ENCODE measurements at regions not wholly inside any gene's neighbourhood (a gene's known extent, or its start where the extent isn't known, plus 50 kb on each side); places are given as distances from the start of the nearest gene placed in this dataset.

GRCh38 chr11:119784421-119784820, 55.4 kb upstream of the NECTIN1 start:
- H3K4me3 ChIP-seq (replicated peaks in 1 of 3; ENCODE audit: low read depth in 2 of 3, low read length in 3 of 3) = no peak overlapping the region
- no peak overlapping the region for H3K4me2 ChIP-seq (replicated peaks; ENCODE audit: extremely low read depth, low read length, poor library complexity, severe bottlenecking)
- H3K9me3 ChIP-seq (replicated peaks in 1 of 2; ENCODE audit: control insufficient read depth in 1 of 2, insufficient read depth in 1 of 2, low read length in 2 of 2) = peaks cover 0 to 13% of the 10 kb centered on the region in 2 donors
- no peak for DNase-seq
- Mint-ChIP-seq H3K4me1 (no peaks in the 10 kb centered on the region), H3K27ac (no peak overlapping the region), H3K4me3 (no peak overlapping the region), H3K9me3 (peaks cover 0 to 11% (median 6%) of the 10 kb centered on the region in 7 donors), H3K36me3 (no peaks in the 10 kb centered on the region), H3K27me3 (ENCODE audit: low read depth in 3 of 3) (peaks cover 15 to 37% (median 15%) of the 10 kb centered on the region in 3 donors)
- H3K27me3 ChIP-seq (ENCODE audit: control insufficient read depth in 2 of 2, insufficient read depth in 2 of 2, low read length in 2 of 2) = no peaks in the 10 kb centered on the region
- H4K20me1 ChIP-seq (ENCODE audit: insufficient read depth, low read length) = no peaks in the 10 kb centered on the region
- no peaks in the 10 kb centered on the region for H3K4me1 ChIP-seq (ENCODE audit: control insufficient read depth in 1 of 2, insufficient read depth in 2 of 2, low read length in 2 of 2)
- TF ChIP-seq CTCF (IDR thresholded peaks at IDR 0.05) = no peak
- H2AFZ ChIP-seq (ENCODE audit: insufficient read depth, low read depth, low read length, poor library complexity, severe bottlenecking) = no peak overlapping the region
- H3K79me2 ChIP-seq (ENCODE audit: insufficient read depth, low read length) = no peaks in the 10 kb centered on the region
- H3K27ac ChIP-seq (ENCODE audit: low read depth in 1 of 2, low read length in 2 of 2) = no peak overlapping the region
- WGBS (ENCODE audit: insufficient coverage) = 78% methylated on average over 5 of the region's 6 CpGs
- no peak overlapping the region for H3K9ac ChIP-seq (ENCODE audit: insufficient read depth, low read length, poor library complexity, severe bottlenecking)
- H3K36me3 ChIP-seq (replicated peaks in 1 of 2; ENCODE audit: control insufficient read depth in 1 of 2, insufficient read depth in 2 of 2, low read length in 2 of 2) = no peaks in the 10 kb centered on the region
- intact Hi-C loops (cut with micrococcal nuclease) = no loop called here

GRCh38 chr11:119783466-119784400, 54.7 kb upstream of the NECTIN1 start:
- H3K4me1 Mint-ChIP-seq = no peaks in the 10 kb centered on the region
- H4K20me1 ChIP-seq (ENCODE audit: insufficient read depth, low read length) = no peaks in the 10 kb centered on the region
- H3K27me3 ChIP-seq (ENCODE audit: control insufficient read depth in 2 of 2, insufficient read depth in 2 of 2, low read length in 2 of 2) = no peaks in the 10 kb centered on the region
- DNase-seq = no peak
- no peak overlapping the region for H3K27ac ChIP-seq (ENCODE audit: low read depth in 1 of 2, low read length in 2 of 2)
- H3K36me3 Mint-ChIP-seq = no peaks in the 10 kb centered on the region
- H3K9me3 ChIP-seq (replicated peaks in 1 of 2; ENCODE audit: control insufficient read depth in 1 of 2, insufficient read depth in 1 of 2, low read length in 2 of 2) = peaks cover 0 to 13% of the 10 kb centered on the region in 2 donors
- intact Hi-C loops (cut with micrococcal nuclease) = no loop called here
- H3K4me2 ChIP-seq (replicated peaks; ENCODE audit: extremely low read depth, low read length, poor library complexity, severe bottlenecking) = no peak overlapping the region
- no peak overlapping the region for H3K4me3 ChIP-seq (replicated peaks in 1 of 3; ENCODE audit: low read depth in 2 of 3, low read length in 3 of 3)
- H3K27ac Mint-ChIP-seq = no peak overlapping the region
- H3K27me3 Mint-ChIP-seq (ENCODE audit: low read depth in 3 of 3) = peaks cover 13 to 36% (median 15%) of the 10 kb centered on the region in 3 donors
- 90% methylated on average over 4 of the region's 8 CpGs for WGBS (ENCODE audit: insufficient coverage)
- H2AFZ ChIP-seq (ENCODE audit: insufficient read depth, low read depth, low read length, poor library complexity, severe bottlenecking) = no peak overlapping the region
- H3K36me3 ChIP-seq (replicated peaks in 1 of 2; ENCODE audit: control insufficient read depth in 1 of 2, insufficient read depth in 2 of 2, low read length in 2 of 2) = no peaks in the 10 kb centered on the region
- TF ChIP-seq CTCF (IDR thresholded peaks at IDR 0.05) = no peak
- no peak overlapping the region for H3K4me3 Mint-ChIP-seq
- H3K9me3 Mint-ChIP-seq = peaks cover 0 to 11% (median 6%) of the 10 kb centered on the region in 7 donors
- H3K79me2 ChIP-seq (ENCODE audit: insufficient read depth, low read length) = no peaks in the 10 kb centered on the region
- H3K9ac ChIP-seq (ENCODE audit: insufficient read depth, low read length, poor library complexity, severe bottlenecking) = no peak overlapping the region
- H3K4me1 ChIP-seq (ENCODE audit: control insufficient read depth in 1 of 2, insufficient read depth in 2 of 2, low read length in 2 of 2) = no peaks in the 10 kb centered on the region
